Activated CD8-positive, alpha-beta memory T cell treated with anti-CD3 and anti-CD28 coated beads, Interleukin-2, amount 50 U/mL, for 48 hours (primary cell): ENCODE measurements at regions not wholly inside any gene's neighbourhood (a gene's known extent, or its start where the extent isn't known, plus 50 kb on each side); places are given as distances from the start of the nearest gene placed in this dataset.
"Not testable (repeated sequence)": the region's sequence is repeated elsewhere in the genome, so short reads cannot be mapped to it uniquely, and the experiment has no call there.

Experiments used
- DNase-seq: peaks from one replicate; pipeline ENCODE4 v3.0.0-alpha.2; 2020

DNA sequence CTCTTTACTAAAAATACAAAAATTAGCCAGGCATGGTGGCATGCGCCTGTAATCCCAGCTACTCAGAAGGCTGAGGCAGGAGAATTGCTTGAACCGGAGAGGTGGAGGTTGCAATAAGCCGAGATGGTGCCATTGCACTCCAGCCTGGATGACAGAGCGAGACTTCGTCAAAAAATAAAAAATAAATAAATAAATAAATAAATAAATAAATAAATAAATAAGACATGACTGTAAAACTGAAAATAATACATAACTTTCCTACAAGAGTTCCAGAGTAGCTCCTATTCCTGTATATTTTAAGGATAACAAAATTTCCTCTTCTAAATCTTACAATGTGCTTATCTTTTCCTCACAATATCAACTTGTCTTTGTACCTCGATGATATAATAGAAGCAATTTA lies 549.4 kb downstream of the TRAM1L1 start:
- DNase-seq = not testable (repeated sequence)

DNA sequence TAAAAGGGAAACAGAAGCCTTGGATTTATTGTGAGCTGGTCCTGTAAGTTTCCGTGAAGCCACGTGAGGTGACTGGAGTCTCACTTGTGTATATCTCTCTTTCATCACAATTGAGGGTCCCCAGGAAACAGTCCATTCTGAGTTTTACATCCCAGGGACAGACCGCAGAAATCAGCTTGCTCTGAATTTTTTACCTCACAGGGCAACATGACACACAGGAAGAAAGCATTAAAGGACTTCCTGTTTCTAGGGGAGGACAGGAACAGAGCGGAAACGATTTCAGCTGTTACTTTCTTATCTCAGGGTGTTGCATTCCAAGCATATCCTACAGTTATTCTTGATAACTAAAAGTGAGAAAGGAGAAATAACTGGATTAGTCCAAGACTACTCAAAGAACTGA lies 553.5 kb downstream of the TRAM1L1 start:
- no peak for DNase-seq

DNA sequence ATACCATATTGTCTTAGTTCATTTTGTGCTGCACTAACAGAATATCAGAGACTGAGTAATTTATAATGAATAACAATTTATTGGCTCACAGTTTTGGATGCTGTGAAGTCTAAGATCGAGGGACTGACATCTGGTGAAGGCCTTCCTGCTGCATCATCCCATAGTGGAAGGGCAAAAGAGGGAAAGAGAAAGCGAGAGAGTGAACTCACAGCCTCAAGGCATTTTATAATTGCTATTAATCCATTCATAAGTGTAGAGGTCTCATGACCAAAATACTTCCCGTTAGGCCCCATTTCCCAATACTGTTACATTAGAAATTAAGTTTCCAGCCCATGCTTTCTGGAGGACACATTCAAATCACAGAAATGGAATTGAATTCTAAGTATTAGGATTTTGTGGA lies 554.4 kb downstream of the TRAM1L1 start:
- no peak for DNase-seq

DNA sequence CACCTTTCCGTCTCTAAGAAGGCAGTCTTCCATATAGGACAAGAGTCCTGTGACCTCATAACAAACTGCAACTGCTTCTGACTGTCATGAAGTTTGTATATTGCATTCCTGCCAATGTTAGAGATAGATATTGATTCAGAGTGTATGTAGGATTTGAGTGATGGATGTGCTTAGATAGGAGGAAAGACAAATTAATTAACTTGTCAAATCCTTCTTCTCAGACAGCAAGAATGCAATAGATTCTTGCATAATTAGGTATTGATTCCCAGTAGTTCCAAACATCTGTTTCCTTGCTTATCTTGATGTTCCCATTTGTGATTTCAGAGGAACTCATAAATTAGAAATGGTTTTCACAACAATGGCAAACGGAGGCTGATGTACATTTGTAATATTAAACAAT lies 555.3 kb downstream of the TRAM1L1 start:
- DNase-seq = no peak

DNA sequence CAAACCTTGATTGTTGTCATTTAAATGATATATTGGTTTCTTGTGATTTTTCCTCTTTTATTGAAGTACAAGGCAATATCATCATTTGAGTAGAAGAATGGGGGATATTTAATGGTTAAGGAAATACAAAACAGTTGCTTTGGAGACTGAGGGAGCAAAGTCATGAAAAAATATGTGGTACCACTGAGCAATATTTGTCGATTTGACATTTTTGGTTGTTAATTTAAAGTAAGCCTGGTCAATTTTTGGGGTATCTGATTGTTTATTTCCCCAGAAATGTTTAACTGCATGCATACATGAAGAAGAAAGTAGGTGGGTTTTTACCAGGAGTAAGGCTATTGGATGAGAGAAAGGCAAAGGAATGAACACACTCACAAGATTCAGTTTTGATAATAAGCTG lies 556.2 kb downstream of the TRAM1L1 start:
- no peak for DNase-seq

DNA sequence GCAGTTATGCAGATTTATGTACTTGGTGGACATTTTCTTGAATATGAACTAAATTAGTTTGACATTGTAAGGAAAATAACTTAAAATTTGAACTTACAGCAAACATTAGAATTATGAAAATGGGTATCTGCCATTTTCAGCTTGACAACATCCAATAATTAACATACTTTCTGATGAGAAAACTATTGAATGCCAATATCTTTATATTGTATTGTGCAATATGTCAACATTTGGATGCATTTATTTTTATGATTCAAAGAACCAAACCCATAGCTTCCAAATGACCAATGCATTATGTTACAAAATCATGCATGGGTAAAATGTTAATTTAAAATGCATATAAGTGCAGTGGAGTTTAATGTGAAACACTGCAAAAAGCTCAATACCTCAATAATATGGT lies 562.5 kb downstream of the TRAM1L1 start:
- no peak for DNase-seq

DNA sequence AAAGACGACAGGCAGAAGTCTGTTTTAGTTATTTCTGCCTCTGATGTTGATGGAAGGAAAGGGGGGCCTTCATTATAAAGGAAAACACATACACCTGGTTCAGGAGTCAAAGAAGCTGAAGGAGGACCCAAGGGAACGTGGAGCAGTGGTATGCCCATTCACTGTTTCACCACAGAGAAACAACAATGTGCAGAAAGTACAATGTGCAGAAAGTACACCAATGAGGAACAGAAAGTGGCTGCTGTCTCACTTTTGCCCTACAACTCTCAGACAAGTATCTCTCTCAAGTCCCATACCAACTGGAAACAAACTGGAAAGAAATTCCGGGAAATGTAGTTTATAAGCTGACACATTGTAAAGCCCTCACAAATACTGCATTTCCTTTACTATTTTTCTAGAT lies 564.5 kb downstream of the TRAM1L1 start:
- no peak for DNase-seq

DNA sequence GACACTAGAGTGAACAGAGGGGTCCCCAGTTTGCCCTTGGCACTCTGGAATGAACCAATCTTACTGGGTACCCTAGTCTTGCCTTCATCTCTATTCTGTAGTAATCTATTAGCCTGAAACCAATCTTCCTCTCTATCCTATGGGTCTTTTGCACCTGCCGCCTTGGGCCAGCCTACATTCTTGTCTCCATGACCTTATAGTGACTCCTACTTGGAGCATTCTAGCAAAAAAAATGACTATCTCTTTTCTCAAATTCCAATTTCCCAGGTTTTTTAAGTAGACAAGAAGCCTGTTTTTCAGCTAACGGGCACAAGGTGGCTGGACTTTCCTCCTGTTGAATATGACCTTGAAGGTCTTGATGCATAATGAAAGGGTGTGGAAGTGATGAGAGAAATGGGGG lies 568.7 kb downstream of the TRAM1L1 start:
- DNase-seq = no peak

DNA sequence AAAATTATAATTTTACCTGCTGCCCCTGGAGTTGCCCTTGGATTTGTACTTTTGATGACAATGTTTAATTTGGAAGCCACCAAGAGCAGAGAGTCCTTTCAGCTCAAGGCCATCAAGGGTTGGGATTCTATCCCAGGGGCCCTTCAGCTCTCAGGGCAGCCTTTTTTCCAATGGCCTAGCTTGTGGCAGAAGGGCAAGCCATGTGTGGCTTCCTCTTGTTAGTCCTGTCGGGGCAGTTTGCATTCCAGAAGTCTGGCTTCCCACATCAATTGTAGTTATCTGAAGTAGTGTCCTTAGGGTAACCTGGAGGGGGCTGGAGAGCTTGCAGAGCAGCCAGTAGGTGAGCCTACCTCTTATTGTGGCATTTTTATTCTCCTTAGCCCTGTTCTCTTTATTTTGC lies 569.4 kb downstream of the TRAM1L1 start:
- DNase-seq = no peak

DNA sequence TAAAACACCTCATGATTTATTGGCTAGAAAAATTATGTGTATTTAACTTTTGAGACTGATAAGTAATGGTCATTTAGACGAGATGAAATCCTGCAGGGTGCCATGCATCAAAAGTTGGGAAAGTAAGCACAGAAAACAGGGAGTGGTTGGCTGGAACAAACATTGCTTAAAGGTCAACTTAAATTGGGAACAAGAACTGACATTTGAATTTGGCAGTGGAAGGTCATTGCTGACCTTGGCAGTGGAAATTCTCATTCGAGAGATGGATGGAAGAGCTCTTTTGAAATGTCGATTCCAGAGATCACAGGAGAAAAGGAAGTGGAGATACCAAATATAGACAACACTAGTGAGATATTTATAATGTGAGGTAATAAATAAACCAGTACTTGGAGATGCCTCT lies 572.8 kb downstream of the TRAM1L1 start:
- DNase-seq = no peak

DNA sequence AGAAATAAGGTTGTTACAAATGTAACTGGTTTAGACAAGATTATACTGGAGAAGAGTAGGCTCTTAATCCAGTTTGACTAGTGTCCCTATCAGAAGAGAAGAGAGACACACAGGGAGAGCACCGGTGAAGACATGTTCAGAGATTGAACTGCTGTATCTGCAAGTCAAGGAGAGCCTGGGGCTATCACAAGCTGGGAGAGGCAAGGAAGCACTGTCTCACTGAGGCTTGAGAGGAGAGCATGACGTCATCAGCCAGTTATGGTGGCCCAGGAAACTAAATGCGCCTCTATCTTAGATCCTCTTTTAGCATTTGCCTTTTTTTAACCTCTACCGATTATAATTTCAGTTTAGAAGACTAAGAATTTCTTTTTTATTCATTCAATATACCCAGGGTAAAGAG lies 583.4 kb downstream of the TRAM1L1 start:
- DNase-seq = no peak

DNA sequence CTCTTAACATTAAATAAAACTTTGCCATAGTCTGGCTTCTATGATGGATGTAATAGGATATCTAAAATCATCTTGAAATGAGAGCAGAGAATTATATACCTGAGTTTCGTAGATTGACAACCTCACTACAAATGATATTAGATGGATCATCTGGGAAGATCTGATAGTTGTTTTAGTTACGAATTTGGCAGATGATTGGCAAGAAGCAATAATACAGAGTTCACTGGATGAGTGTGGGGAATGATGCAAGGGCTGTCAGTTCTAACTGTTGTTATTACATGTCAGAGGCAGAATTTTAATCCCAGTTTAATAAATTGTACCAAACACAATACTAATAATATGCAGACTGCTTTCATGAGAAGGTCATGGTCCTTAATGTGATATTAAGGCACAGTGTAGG lies 585.2 kb downstream of the TRAM1L1 start:
- no peak for DNase-seq

DNA sequence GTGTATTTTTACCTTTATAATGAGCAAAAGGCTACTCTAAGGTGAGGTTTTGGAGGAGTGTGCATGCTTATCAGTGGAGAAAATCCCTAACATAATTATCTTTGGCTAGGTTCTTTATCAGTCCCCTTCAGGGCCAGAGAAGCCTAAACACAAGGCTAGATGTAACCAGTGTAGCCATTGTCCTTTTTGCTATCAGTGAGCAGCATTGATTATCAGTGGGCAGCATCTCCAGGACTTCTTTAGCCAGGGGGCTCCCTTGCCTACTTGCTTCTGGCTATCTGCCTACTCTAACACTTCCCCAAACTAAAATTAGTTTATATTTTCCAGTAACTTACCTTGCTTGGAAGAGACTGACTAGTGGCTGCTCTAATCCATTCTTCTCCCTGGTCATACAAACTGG lies 595.6 kb downstream of the TRAM1L1 start:
- no peak for DNase-seq

DNA sequence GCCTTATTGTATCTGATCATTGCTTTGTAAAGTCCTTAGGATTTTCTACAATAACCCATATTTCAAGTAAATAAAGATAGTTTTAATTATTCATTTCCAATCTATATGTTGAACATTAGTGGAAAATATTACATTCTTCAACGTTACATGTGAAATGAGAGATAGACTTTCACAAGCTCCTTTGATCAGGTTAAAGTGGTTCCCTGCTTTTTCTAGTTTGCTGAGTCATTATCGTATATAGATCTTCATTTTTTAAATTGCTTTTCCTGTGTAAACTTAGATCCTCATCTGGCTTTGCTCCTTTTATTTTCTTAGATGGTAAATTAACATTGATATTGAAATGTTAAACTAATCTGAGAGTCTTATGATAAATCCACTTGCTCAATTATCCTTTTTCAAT lies 599.0 kb downstream of the TRAM1L1 start:
- no peak for DNase-seq

DNA sequence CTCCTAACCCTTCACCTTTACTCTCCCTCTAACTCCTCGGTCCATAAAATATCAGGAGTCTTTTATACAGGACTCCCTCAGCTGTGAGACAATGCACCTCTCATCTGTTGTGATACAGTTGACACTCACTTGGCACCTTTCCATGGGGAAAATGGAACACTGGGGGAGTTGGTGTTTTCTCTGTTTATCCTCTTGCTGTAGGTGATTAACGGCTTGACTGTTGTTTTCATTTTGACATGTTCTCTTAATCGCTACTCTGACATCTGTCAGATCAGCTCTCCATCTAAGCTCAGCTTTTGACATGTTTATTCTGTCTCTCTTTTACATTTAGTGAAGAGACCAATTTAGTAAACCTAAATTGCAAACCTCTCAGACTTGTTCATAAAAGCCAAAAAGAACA lies 604.8 kb downstream of the TRAM1L1 start:
- DNase-seq = no peak

DNA sequence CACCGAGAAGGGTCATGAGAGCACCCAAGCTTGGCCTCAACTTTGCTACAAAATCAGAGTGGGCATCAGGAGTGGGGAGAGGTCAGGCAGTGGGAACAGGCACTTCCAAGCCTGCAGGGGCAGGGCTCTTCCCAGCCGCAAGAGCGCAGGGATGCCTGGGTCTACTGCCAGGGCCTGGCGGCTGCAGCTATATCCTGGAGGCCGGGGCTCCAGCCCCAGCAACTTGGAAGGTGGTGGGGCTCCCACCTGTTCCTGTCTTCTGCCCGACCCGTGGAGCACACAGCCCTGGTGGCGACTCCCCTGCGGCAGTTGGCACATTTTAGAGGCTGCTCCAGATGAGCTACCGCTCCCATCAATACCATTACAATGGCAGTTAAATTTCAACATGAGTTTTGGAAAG lies 607.0 kb downstream of the TRAM1L1 start:
- no peak for DNase-seq

DNA sequence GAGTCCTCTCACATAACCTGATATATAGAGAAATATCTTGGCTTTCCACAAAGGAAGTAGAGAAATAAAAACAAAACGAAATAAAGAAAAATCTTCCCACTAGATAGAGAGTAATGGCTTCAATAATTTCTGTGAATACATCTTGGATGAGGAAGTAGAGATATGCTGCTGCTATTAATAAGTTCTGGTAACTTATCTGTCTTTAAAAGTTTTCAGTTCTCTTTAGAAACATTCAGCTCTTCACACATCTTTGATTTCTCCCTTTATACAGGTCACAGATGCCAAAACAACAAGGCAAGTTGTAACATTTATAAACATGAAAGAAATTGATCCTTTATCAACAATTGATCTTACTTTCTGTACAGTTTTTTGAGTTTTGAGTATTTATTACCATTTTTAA lies 615.8 kb downstream of the TRAM1L1 start:
- no peak for DNase-seq

DNA sequence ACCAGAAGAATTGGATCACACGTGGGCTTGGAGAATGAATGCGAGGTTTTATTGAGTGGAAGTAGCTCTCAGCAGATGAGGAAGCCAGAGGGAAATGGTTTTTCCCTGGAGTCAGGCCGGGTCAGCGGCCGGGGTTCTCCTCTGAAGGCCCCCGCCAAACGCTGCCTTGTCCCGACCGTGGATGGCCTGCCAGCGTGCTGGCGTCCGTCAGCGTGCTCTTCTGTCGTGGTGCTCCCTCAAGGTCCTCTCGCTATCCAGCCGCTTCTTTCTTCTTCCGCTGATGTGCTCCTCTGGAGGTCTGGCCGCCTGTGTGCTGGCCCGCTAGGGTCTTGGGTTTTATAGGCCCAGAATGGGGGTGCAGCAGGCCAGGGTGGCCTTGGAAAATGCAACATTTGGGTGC lies 632.2 kb downstream of the TRAM1L1 start:
- DNase-seq = no peak

DNA sequence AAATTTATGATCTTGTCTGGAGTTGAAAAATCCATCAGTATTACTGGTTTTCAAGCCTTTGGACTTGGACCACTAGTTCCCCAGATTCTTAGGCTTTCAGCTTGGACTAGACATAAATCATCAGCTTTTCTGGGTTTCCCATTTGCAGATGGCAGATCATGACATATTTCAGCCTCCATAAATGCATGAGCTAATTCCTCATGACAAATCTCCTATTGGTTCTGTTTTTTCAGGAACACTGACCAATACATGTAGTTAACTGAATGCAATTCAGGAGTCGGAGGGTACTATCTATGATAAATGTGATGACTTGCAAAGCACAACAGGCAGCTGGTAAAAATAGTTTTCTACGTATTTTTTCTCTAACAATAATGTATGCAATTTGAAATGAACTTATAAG lies 635.6 kb downstream of the TRAM1L1 start:
- no peak for DNase-seq

DNA sequence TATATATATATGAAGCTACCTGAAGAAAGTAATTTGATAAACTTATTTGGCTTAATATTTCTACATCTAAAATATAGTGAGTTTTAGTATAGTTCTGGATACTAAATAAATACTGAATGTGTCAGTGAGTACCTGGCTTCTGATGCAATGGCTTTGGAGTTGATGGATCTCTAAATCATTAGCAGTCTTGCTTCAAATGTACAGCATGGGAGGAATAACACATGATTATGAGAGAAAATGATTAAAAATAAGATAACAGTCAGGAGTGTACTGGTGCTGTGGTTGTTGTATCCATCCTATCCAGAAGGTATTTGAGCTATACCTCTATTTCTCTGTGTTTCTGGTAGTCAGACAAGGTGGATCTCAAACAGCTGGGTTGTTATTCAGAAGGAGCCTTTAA lies 641.3 kb downstream of the TRAM1L1 start:
- DNase-seq = no peak

DNA sequence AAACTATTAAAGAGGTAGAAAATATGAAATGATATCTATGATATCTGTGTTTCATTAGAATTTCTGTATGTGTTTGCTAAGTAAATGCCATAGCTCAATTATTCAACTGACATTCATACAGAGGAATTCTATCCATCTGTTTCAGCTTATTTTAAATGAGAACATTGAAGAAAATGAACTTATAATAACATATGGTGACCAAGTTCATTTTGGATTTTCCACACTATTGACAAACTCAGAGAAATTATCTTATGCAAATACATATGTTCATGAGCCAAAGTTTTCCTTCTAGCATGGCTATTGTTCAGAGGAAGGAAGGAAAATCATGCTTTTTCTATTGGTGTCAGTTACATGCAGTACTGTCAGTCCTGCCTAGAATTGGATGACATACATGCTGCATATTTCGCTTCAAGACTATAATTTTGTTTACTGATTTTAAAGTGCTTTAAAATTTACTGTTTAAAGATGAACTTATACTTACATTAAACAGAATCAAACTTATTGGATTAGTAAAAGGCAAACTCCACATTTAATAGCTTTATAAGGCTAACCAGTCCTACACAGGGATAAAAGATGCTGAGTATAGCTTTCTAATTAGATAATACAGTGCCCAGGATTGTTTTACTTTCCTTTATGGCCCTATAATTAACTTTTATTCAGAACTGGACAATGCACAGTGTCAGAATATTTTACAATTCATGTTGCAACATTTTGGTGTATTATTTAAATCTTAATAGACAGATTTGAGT lies 646.2 kb downstream of the TRAM1L1 start:
- DNase-seq = no peak

DNA sequence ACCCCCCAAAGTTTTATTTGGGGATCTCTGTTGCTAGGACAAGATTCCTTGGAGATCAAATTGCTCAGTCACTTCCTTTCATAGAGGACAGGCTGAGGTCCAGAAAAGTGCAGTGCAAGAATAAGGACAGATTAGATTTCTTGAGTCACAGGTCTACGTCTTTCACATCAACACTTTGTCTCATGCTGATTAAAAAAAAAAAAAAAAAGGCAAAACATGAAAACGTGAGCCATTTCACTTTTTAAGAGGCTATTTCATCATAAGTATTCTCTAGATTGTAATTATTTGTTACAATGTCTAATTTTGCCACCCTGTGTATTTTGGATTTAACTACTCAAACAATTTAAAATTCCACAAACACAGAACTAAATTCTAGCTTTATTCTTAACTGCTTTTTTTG lies 647.0 kb downstream of the TRAM1L1 start:
- DNase-seq = no peak

DNA sequence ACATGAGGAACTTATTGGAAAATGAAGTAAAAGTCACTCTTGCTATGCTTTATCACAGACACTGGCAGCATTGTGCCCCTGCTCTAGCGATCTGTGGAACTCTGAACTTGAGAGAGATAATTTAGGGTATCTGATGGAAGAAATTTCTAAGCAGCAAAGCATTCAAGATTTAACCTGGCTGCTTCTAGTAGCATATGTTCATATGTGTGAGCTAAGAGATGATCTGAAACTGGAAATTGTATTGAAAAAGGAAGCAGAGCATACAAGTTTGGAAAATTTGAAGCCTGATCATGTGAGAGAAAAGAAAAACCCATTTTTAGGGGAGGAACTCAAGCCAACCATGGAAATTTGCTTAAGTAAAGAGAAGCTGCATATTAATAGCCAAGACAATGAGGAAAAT lies 657.7 kb downstream of the TRAM1L1 start:
- DNase-seq = no peak

DNA sequence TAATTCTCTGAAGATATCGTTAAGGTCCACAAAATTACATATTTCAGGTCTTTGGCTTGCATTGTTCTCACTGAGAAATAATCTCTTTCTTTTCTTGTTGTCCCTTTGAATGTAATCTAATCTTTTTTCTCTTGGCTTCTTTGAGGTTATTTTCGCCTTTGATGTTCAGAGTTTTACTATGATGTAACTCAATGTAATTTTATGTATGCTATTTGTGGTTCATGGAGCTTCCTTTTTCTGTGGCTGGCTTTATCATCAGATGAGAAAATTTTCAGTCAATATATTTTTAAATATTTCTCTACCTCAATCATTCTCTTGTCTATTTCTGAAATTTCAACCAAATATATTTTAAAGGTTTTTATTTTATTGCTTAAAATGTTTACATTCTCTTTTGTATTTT lies 672.2 kb downstream of the TRAM1L1 start:
- no peak for DNase-seq

DNA sequence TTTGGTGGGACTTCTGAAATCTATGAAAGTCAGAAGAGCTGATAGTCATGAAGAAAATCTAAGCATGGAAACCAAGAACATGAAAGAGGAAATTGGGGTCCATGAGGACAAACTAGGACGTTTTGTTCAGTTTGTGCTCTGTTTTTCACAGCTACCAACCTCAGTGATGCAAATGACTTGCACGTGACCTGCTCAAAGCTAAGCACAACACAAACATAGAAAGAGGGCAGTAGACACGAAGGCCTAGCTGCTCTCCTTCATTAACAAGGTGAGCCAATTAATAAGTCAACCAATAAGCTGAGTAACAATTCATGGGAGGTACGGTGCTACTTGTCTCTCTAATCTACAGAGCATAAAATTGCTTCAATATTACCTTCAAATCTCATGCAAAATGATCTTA lies 684.1 kb downstream of the TRAM1L1 start:
- no peak for DNase-seq

DNA sequence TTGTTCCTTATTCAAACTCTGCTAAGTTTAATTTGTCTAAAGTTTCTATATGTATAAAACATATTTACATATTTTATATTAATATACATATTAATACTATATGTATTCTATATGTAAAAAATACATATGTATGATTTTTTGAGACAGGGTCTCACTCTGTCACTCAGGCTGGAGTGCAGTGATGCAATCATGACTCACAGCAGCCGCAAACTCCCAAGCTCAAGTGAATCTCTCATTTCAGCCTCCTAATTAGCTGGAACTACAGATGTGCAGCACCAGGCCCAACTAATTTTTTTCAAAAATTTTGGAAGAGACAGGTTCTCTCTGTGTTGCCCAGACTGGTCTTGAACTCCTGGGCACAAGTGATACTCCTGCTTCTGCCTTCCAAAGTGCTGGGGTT lies 684.9 kb downstream of the TRAM1L1 start:
- DNase-seq = no peak
